Duodenal mucosa (tissue), 2 donors: ENCODE measurements at regions not wholly inside any gene's neighbourhood (a gene's known extent, or its start where the extent isn't known, plus 50 kb on each side); places are given as distances from the start of the nearest gene placed in this dataset.
A peak's percentile ranks its signal among the peaks of the same experiment; 100 is the strongest.

ENCODE experiments used
- H3K27ac ChIP-seq: one replicate; pipeline ENCODE4 v1.7.0; 2013; ENCODE audit warnings: low read depth, low read length
- H3K27me3 ChIP-seq, 2 donors: one replicate each; pipeline ENCODE4 v1.7.0; 2013; ENCODE audit warnings: low read length in 2 of 2, control low read depth in 1 of 2; ENCODE audit not compliant: insufficient read depth in 2 of 2, control insufficient read depth in 1 of 2
- H3K36me3 ChIP-seq, 2 donors: one replicate each; pipeline ENCODE4 v1.7.0; 2013; ENCODE audit warnings: low read length in 2 of 2, control low read depth in 1 of 2; ENCODE audit not compliant: insufficient read depth in 2 of 2, control insufficient read depth in 1 of 2
- H3K4me1 ChIP-seq, 2 donors: one replicate each; pipeline ENCODE4 v1.7.0; 2013; ENCODE audit warnings: low read length in 2 of 2, control low read depth in 1 of 2; ENCODE audit not compliant: insufficient read depth in 2 of 2, control insufficient read depth in 1 of 2
- H3K4me3 ChIP-seq, 2 donors: one replicate each; pipeline ENCODE4 v1.7.0; 2013; ENCODE audit warnings: low read length in 2 of 2, low read depth in 1 of 2
- H3K9ac ChIP-seq, 2 donors: one replicate each; pipeline ENCODE4 v1.7.0; 2013; ENCODE audit warnings: low read length in 2 of 2, low read depth in 1 of 2
- H3K9me3 ChIP-seq, 2 donors: one replicate each; pipeline ENCODE4 v1.7.0; 2013; ENCODE audit warnings: low read length in 2 of 2, control low read depth in 1 of 2; ENCODE audit not compliant: control insufficient read depth in 1 of 2

GRCh38 chr6:6748001-6748400, 159.5 kb downstream of the LY86 start:
- Histone ChIP-seq H3K27ac (no peak overlapping the region), H3K4me3 (no peak overlapping the region), H3K9me3 (no peaks in the 10 kb centered on the region), H3K36me3 (no peaks in the 10 kb centered on the region), H3K27me3 (no peaks in the 10 kb centered on the region), H3K4me1 (peaks cover 24 to 27% of the 10 kb centered on the region in 2 donors), H3K9ac (no peak overlapping the region)

- H3K4me1 ChIP-seq = peaks cover 24 to 27% of the 10 kb centered on the region in 2 donors
- H3K4me3 ChIP-seq = peak overlapping the region in 1 of 2 donors; percentile 26
- H3K27ac ChIP-seq = no peak overlapping the region
- no peaks in the 10 kb centered on the region for H3K36me3 ChIP-seq
- peak overlapping the region in 1 of 2 donors; percentile 40 for H3K9ac ChIP-seq
- no peaks in the 10 kb centered on the region for H3K9me3 ChIP-seq
- no peaks in the 10 kb centered on the region for H3K27me3 ChIP-seq
Observed at GRCh38 chr6:6749702-6750491, 161.4 kb downstream of the LY86 start.

GRCh38 chr6:6750594-6751265, 162.2 kb downstream of the LY86 start:
- no peak overlapping the region for H3K27ac ChIP-seq
- H3K9ac ChIP-seq = peak overlapping the region; percentile 29 to 38
- no peak overlapping the region for H3K4me3 ChIP-seq
- H3K36me3 ChIP-seq = no peaks in the 10 kb centered on the region
- no peaks in the 10 kb centered on the region for H3K27me3 ChIP-seq
- no peaks in the 10 kb centered on the region for H3K9me3 ChIP-seq
- H3K4me1 ChIP-seq = peaks cover 24 to 27% of the 10 kb centered on the region in 2 donors

GRCh38 chr6:6751266-6751596, 162.7 kb downstream of the LY86 start:
- H3K36me3 ChIP-seq = no peaks in the 10 kb centered on the region
- H3K4me1 ChIP-seq = peaks cover 24 to 27% of the 10 kb centered on the region in 2 donors
- H3K27me3 ChIP-seq = no peaks in the 10 kb centered on the region
- no peak overlapping the region for H3K4me3 ChIP-seq
- H3K27ac ChIP-seq = no peak overlapping the region
- peak overlapping the region; percentile 29 to 38 for H3K9ac ChIP-seq
- H3K9me3 ChIP-seq = no peaks in the 10 kb centered on the region

- no peaks in the 10 kb centered on the region for H3K36me3 ChIP-seq
- H3K27me3 ChIP-seq = no peaks in the 10 kb centered on the region
- H3K9ac ChIP-seq = peak overlapping the region; percentile 29 to 45
- peak overlapping the region in 1 of 2 donors; percentile 41 for H3K4me3 ChIP-seq
- H3K27ac ChIP-seq = no peak overlapping the region
- peaks cover 24 to 27% of the 10 kb centered on the region in 2 donors for H3K4me1 ChIP-seq
- no peaks in the 10 kb centered on the region for H3K9me3 ChIP-seq
Observed at GRCh38 chr6:6751619-6752023, 163.1 kb downstream of the LY86 start.

- H3K9ac ChIP-seq = peak overlapping the region in 1 of 2 donors; percentile 45
- peak overlapping the region in 1 of 2 donors; percentile 41 for H3K4me3 ChIP-seq
Observed at GRCh38 chr6:6752129-6752528, 163.6 kb downstream of the LY86 start.

GRCh38 chr6:6753301-6753700, 164.8 kb downstream of the LY86 start:
- H3K9ac ChIP-seq = no peak overlapping the region
- H3K27me3 ChIP-seq = no peaks in the 10 kb centered on the region
- no peak overlapping the region for H3K27ac ChIP-seq
- no peak overlapping the region for H3K4me3 ChIP-seq
- peaks cover 24 to 27% of the 10 kb centered on the region in 2 donors for H3K4me1 ChIP-seq
- H3K9me3 ChIP-seq = no peaks in the 10 kb centered on the region
- H3K36me3 ChIP-seq = no peaks in the 10 kb centered on the region

More at GRCh38 chr6:6752129-6752528, 163.6 kb downstream of the LY86 start:
- Histone ChIP-seq H3K36me3 (no peaks in the 10 kb centered on the region), H3K27ac (no peak overlapping the region), H3K9me3 (no peaks in the 10 kb centered on the region), H3K27me3 (no peaks in the 10 kb centered on the region), H3K4me1 (peaks cover 24 to 27% of the 10 kb centered on the region in 2 donors)

GRCh38 chr6:6756526-6756925, 168.0 kb downstream of the LY86 start:
- H3K27ac ChIP-seq = no peak overlapping the region
- peaks cover 13 to 21% of the 10 kb centered on the region in 2 donors for H3K4me1 ChIP-seq
- H3K9ac ChIP-seq = no peak overlapping the region
- H3K4me3 ChIP-seq = no peak overlapping the region
- H3K9me3 ChIP-seq = no peaks in the 10 kb centered on the region
- H3K27me3 ChIP-seq = no peaks in the 10 kb centered on the region
- no peaks in the 10 kb centered on the region for H3K36me3 ChIP-seq

GRCh38 chr6:6758546-6758914, 170.0 kb downstream of the LY86 start:
- no peak overlapping the region for H3K27ac ChIP-seq
- no peaks in the 10 kb centered on the region for H3K27me3 ChIP-seq
- no peaks in the 10 kb centered on the region for H3K36me3 ChIP-seq
- no peak overlapping the region for H3K4me3 ChIP-seq
- H3K9me3 ChIP-seq = no peaks in the 10 kb centered on the region
- H3K4me1 ChIP-seq = peaks cover 7 to 14% of the 10 kb centered on the region in 2 donors
- no peak overlapping the region for H3K9ac ChIP-seq

- Histone ChIP-seq H3K27me3 (no peaks in the 10 kb centered on the region), H3K9me3 (no peaks in the 10 kb centered on the region), H3K9ac (peak overlapping the region in 1 of 2 donors; percentile 33), H3K36me3 (no peaks in the 10 kb centered on the region), H3K4me3 (peak overlapping the region; percentile 27 to 43), H3K4me1 (peaks cover 7 to 14% of the 10 kb centered on the region in 2 donors), H3K27ac (no peak overlapping the region)
Observed at GRCh38 chr6:6758915-6759654, 170.6 kb downstream of the LY86 start.
